Parathyroid adenoma (tissue), 2 donors: ENCODE measurements at regions not wholly inside any gene's neighbourhood (a gene's known extent, or its start where the extent isn't known, plus 50 kb on each side); places are given as distances from the start of the nearest gene placed in this dataset.
A peak's percentile ranks its signal among the peaks of the same experiment; 100 is the strongest.

Experiments
- H2AFZ ChIP-seq: fragments of 300-600 bp; sonication (generic); one replicate; pipeline ENCODE4 v1.7.0; 2017; ENCODE audit warnings: antibody characterized with exemption, mild to moderate bottlenecking
- H3K27ac ChIP-seq: fragments of 300-600 bp; sonication (generic); one replicate; pipeline ENCODE4 v1.7.0; 2017
- H3K27me3 ChIP-seq: fragments of 300-600 bp; sonication (generic); one replicate; pipeline ENCODE4 v1.7.0; 2017; ENCODE audit warnings: low read length; ENCODE audit not compliant: control insufficient read depth, insufficient read depth
- H3K36me3 ChIP-seq: fragments of 300-600 bp; sonication (generic); one replicate; pipeline ENCODE4 v1.7.0; 2017; ENCODE audit warnings: low read length; ENCODE audit not compliant: control insufficient read depth, insufficient read depth
- H3K4me1 ChIP-seq: fragments of 300-600 bp; sonication (generic); one replicate; pipeline ENCODE4 v1.7.0; 2017; ENCODE audit warnings: control low read depth
- H3K4me2 ChIP-seq: fragments of 300-600 bp; sonication (generic); one replicate; pipeline ENCODE4 v1.7.0; 2017; ENCODE audit warnings: low read length
- H3K4me3 ChIP-seq: fragments of 300-600 bp; sonication (generic); one replicate; pipeline ENCODE4 v1.7.0; 2017; ENCODE audit warnings: low read depth, low read length
- H3K79me2 ChIP-seq: fragments of 300-600 bp; sonication (generic); one replicate; pipeline ENCODE4 v1.7.0; 2017; ENCODE audit warnings: control low read depth
- H3K9ac ChIP-seq: fragments of 300-600 bp; sonication (generic); one replicate; pipeline ENCODE4 v1.7.0; 2017; ENCODE audit warnings: mild to moderate bottlenecking
- H3K9me3 ChIP-seq: fragments of 300-600 bp; sonication (generic); one replicate; pipeline ENCODE4 v1.7.0; 2017; ENCODE audit warnings: low read length; ENCODE audit not compliant: control insufficient read depth
- TF ChIP-seq, protein P1 (sequence below): fragments of 300-600 bp; sonication (generic); IDR thresholded peaks from one replicate; pipeline ENCODE4 v1.7.0; 2017; ENCODE audit warnings: antibody characterized with exemption, mild to moderate bottlenecking
- donor health status: primary hyperparathyroidism.

DNA sequence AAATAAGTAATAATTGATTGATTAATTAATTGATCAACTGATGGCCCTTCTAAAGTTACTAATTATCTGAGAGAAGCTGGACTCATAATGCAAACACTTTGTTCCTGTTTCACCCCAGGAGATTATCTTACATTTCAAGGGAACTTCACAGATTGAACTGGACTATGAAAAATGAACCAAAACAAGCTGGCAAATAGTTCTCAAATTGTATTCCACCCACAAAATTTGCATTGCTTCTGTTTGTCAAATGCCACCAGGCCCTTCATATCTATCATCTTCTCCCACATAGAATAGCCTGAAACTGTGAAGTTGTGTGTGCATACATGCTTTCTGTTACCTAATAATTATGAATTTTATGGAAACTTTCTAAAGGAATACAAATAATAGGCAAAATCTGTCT is 104.0 kb downstream of the ZNF281 start:
- Histone ChIP-seq H3K4me2 (no peak overlapping the region), H2AFZ (no peak overlapping the region), H3K79me2 (no peaks in the 10 kb centered on the region), H3K27ac (no peak overlapping the region), H3K27me3 (no peaks in the 10 kb centered on the region), H3K36me3 (no peaks in the 10 kb centered on the region), H3K9ac (no peak overlapping the region), H3K9me3 (no peaks in the 10 kb centered on the region), H3K4me1 (no peaks in the 10 kb centered on the region), H3K4me3 (no peak overlapping the region)
- TF ChIP-seq, protein P1, sequence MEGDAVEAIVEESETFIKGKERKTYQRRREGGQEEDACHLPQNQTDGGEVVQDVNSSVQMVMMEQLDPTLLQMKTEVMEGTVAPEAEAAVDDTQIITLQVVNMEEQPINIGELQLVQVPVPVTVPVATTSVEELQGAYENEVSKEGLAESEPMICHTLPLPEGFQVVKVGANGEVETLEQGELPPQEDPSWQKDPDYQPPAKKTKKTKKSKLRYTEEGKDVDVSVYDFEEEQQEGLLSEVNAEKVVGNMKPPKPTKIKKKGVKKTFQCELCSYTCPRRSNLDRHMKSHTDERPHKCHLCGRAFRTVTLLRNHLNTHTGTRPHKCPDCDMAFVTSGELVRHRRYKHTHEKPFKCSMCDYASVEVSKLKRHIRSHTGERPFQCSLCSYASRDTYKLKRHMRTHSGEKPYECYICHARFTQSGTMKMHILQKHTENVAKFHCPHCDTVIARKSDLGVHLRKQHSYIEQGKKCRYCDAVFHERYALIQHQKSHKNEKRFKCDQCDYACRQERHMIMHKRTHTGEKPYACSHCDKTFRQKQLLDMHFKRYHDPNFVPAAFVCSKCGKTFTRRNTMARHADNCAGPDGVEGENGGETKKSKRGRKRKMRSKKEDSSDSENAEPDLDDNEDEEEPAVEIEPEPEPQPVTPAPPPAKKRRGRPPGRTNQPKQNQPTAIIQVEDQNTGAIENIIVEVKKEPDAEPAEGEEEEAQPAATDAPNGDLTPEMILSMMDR, result no peak

DNA sequence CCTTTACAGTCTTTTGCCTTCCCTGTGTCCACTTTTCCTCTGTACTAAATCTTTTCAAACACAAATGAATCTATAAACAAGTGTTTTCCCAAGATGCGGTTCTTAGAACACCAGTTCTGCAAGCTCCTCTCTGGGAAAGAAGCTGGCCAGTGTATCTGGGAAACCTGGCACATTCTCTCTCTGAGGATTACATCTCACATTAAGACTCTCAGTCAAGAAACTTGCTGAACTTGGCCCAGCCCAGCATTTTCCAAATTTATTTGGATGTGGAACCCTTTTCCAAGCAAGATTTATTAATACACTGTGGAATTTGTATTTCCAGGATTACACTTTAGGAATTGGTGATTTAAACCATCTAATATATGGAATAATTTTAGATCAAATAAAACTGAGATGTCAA is 105.7 kb downstream of the ZNF281 start:
- Histone ChIP-seq H3K27me3 (no peaks in the 10 kb centered on the region), H3K4me2 (no peak overlapping the region), H3K4me1 (no peaks in the 10 kb centered on the region), H3K9me3 (no peaks in the 10 kb centered on the region), H3K27ac (no peak overlapping the region), H3K79me2 (no peaks in the 10 kb centered on the region), H3K4me3 (no peak overlapping the region), H3K36me3 (no peaks in the 10 kb centered on the region), H2AFZ (no peak overlapping the region), H3K9ac (no peak overlapping the region)
- TF ChIP-seq, protein P1, result no peak

DNA sequence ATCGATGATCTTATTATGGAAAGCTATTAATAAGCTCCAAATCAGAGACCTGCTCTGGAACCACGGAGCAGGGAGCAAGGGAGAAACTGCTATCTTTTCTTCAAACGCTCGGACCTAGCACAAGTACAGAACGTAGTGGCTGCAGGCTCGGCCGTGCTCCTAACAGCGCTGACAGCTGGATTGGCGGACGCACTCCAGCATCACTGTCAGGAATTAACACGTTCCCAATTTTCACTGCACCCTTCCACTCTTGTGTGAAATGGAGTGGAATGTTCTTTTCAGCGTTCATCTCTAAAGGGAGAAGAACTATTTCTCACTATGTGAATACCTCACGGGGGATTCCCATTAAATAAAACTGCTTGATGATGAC is 106.9 kb downstream of the ZNF281 start:
- peak overlapping the region; percentile 55 for H3K4me3 ChIP-seq
- H3K27ac ChIP-seq, result no peak overlapping the region
- no peaks in the 10 kb centered on the region for H3K9me3 ChIP-seq

DNA sequence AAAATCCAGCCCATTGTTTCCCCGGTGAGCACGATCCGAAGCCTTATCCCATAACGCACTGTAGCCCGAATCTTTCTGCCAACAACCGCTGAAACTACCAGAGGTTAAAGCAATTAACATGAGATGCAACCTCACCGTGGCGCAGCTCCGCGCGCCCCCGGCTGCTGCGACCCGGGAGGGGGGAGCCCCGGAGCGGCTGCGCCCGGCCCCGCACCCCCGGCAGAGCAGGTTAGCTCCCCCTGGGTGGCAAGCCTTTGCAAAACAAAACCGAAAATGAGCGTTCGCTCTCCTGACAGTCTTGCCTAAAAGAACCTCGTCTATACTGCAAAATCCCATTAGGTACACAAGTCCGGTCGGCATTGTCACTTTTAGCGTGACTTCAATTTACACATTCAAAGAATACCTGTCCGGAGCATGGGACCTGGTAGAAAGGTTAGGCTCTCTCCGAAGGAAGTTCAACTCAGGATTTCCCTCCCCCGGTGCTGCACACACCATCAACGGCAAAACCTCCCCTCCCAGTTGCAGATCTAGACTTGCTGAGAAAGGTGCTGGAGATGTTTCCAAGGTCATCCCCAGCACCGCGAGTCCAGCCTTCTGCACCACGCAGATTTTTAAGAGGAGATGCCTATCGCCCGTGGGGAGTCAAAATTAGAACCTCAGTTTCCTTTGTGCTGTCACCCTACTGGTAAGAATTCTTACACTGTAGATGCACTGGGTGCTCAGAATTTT is 107.5 kb downstream of the ZNF281 start:
- peak overlapping the region; percentile 55 for H3K4me3 ChIP-seq
- H3K27ac ChIP-seq, result no peak overlapping the region
- H3K27me3 ChIP-seq, result no peaks in the 10 kb centered on the region
- no peaks in the 10 kb centered on the region for H3K79me2 ChIP-seq
- H3K4me1 ChIP-seq, result no peaks in the 10 kb centered on the region
- H3K9ac ChIP-seq, result no peak overlapping the region
- peak overlapping the region; percentile 80 for H3K4me2 ChIP-seq
- peak overlapping the region; percentile 66 for H2AFZ ChIP-seq
- H3K9me3 ChIP-seq, result no peaks in the 10 kb centered on the region
- H3K36me3 ChIP-seq, result no peaks in the 10 kb centered on the region
- TF ChIP-seq, protein P1, result no peak

More for the DNA sequence above, 106.9 kb downstream of the ZNF281 start:
- no peaks in the 10 kb centered on the region for H3K27me3 ChIP-seq
- no peak overlapping the region for H3K9ac ChIP-seq
- H3K79me2 ChIP-seq, result no peaks in the 10 kb centered on the region
- TF ChIP-seq, protein P1, result no peak
- no peaks in the 10 kb centered on the region for H3K4me1 ChIP-seq
- peak overlapping the region; percentile 80 for H3K4me2 ChIP-seq
- no peaks in the 10 kb centered on the region for H3K36me3 ChIP-seq
- peak overlapping the region; percentile 66 for H2AFZ ChIP-seq

DNA sequence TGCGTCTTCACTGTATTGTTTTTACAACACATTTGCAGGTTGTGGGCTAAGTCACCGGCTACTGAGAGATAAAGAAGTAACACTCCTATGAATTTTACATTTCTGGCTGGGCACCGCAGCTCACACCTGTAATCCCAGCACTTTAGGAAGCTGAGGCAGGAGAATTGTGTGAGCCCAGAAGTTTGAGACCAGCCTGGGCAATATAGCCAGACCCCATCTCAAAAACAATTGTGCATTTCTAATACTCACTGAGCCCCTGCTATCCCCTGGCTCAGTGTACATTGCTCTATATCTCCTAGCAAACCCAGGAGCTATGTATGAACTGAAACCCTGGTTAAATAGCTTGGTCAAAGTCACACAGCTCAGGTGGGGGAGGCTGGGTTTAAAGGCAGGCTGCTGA is 108.7 kb downstream of the ZNF281 start:
- Histone ChIP-seq H3K27me3 (no peaks in the 10 kb centered on the region), H3K4me1 (no peaks in the 10 kb centered on the region), H3K36me3 (no peaks in the 10 kb centered on the region), H3K4me2 (no peak overlapping the region), H3K27ac (no peak overlapping the region), H3K9ac (no peak overlapping the region), H2AFZ (no peak overlapping the region), H3K9me3 (no peaks in the 10 kb centered on the region), H3K79me2 (no peaks in the 10 kb centered on the region), H3K4me3 (no peak overlapping the region)
- TF ChIP-seq, protein P1, result no peak
